ENCODE measurements at regions not wholly inside any gene's neighbourhood (a gene's known extent, or its start where the extent isn't known, plus 50 kb on each side); places are given as distances from the start of the nearest gene placed in this dataset.

DNA sequence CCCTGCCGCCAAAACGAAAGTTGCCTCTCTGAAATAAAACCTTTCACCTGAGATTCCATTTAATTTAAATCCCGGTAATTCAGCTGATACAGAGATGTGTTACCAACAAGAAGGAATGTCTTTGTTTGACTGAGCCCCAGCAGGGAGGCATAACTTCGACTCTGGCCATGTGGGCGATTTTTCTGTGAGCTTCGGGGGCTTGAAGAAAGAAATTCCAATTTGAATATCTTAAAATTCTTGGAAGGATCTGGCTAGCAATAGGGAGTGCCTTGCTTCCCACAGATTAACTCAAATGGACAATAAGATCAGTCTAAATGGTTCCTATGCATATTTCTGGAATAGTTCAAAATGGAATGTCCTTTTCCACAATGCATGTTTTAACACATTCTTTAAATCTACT is 252.5 kb upstream of the TMPO start:
- Mint-ChIP-seq H3K36me3 (no peaks in the 10 kb centered on the region), H3K27ac (no peak overlapping the region), H3K9me3 (peaks cover 0 to 1% of the 10 kb centered on the region in 2 donors), H3K4me3 (no peak overlapping the region), H3K27me3 (ENCODE audit: low read depth in 2 of 2) (peaks cover 0 to 3% of the 10 kb centered on the region in 2 donors), H3K4me1 (no peaks in the 10 kb centered on the region)
- H3K36me3 ChIP-seq (ENCODE audit: control insufficient read depth, insufficient read depth, low read length) = no peaks in the 10 kb centered on the region
- no peak overlapping the region for H3K4me3 ChIP-seq (ENCODE audit: low read length)
- TF ChIP-seq, protein P1, sequence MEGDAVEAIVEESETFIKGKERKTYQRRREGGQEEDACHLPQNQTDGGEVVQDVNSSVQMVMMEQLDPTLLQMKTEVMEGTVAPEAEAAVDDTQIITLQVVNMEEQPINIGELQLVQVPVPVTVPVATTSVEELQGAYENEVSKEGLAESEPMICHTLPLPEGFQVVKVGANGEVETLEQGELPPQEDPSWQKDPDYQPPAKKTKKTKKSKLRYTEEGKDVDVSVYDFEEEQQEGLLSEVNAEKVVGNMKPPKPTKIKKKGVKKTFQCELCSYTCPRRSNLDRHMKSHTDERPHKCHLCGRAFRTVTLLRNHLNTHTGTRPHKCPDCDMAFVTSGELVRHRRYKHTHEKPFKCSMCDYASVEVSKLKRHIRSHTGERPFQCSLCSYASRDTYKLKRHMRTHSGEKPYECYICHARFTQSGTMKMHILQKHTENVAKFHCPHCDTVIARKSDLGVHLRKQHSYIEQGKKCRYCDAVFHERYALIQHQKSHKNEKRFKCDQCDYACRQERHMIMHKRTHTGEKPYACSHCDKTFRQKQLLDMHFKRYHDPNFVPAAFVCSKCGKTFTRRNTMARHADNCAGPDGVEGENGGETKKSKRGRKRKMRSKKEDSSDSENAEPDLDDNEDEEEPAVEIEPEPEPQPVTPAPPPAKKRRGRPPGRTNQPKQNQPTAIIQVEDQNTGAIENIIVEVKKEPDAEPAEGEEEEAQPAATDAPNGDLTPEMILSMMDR (IDR thresholded peaks at IDR 0.05) = no peak
- DNase-seq = no peak
- no peaks in the 10 kb centered on the region for H3K4me1 ChIP-seq (ENCODE audit: control insufficient read depth, insufficient read depth, low read length)
- 75% methylated on average over 6 of the region's 6 CpGs for WGBS (ENCODE audit: insufficient coverage)
- intact Hi-C loops (cut with micrococcal nuclease) = no loop called here
- H3K27ac ChIP-seq (ENCODE audit: low read length) = no peak overlapping the region
- H3K27me3 ChIP-seq (ENCODE audit: control insufficient read depth, insufficient read depth, low read length) = no peaks in the 10 kb centered on the region
- H3K9me3 ChIP-seq (ENCODE audit: control insufficient read depth, insufficient read depth, low read length) = no peaks in the 10 kb centered on the region
- ATAC-seq = no peak

DNA sequence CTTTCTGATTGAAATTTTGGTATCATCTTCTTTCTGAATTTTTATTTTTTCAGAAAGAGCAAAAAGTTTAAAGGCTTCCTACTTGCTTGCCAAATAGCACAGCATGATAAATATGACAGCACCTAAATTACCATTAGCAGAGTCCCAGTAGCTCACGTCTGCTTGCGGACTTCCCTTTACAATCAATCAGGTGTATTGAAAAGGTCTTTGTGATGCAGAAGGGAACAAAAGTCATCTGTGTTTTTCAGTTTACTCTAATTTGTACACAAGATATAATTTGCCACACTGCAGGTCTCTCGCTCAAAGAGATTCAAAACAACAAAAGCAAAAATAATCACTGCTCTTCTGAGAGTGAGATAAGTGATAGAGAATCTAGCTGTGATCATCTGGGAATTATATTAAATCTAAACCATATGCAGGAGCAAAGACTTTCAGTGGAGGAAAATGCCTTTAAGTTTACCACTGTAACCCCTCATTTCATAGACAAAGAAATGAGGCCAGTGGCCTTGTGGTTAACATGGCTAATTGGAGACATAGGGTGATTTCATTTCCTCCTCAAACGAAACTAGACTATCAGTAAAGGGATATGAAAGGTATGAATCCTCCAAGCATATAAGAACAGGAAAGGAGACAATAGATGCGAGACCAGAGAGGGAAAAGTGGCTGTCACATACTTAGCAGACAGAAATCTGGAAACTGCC is 240.8 kb upstream of the TMPO start:
- H3K27me3 ChIP-seq (ENCODE audit: control insufficient read depth, insufficient read depth, low read length) = no peaks in the 10 kb centered on the region
- Mint-ChIP-seq H3K9me3 (no peaks in the 10 kb centered on the region), H3K27ac (no peak overlapping the region), H3K4me3 (no peak overlapping the region), H3K4me1 (no peaks in the 10 kb centered on the region), H3K27me3 (ENCODE audit: low read depth in 2 of 2) (peaks cover 0 to 8% of the 10 kb centered on the region in 2 donors), H3K36me3 (no peaks in the 10 kb centered on the region)
- no peak for DNase-seq
- intact Hi-C loops (cut with micrococcal nuclease) = no loop called here
- no peaks in the 10 kb centered on the region for H3K4me1 ChIP-seq (ENCODE audit: control insufficient read depth, insufficient read depth, low read length)
- WGBS (ENCODE audit: insufficient coverage) = 59% methylated on average over 3 of the region's 5 CpGs
- ATAC-seq = no peak
- TF ChIP-seq, protein P1 (IDR thresholded peaks at IDR 0.05) = no peak
- H3K27ac ChIP-seq (ENCODE audit: low read length) = no peak overlapping the region
- no peaks in the 10 kb centered on the region for H3K36me3 ChIP-seq (ENCODE audit: control insufficient read depth, insufficient read depth, low read length)
- H3K4me3 ChIP-seq (ENCODE audit: low read length) = no peak overlapping the region
- no peaks in the 10 kb centered on the region for H3K9me3 ChIP-seq (ENCODE audit: control insufficient read depth, insufficient read depth, low read length)

- TF ChIP-seq, protein P1 (IDR thresholded peaks at IDR 0.05) = no peak
- Mint-ChIP-seq H3K27ac (no peak overlapping the region), H3K9me3 (no peaks in the 10 kb centered on the region), H3K4me3 (no peak overlapping the region), H3K4me1 (no peaks in the 10 kb centered on the region), H3K27me3 (ENCODE audit: low read depth in 2 of 2) (peaks cover 0 to 5% of the 10 kb centered on the region in 2 donors), H3K36me3 (no peaks in the 10 kb centered on the region)
- no peak overlapping the region for H3K4me3 ChIP-seq (ENCODE audit: low read length)
- no peaks in the 10 kb centered on the region for H3K4me1 ChIP-seq (ENCODE audit: control insufficient read depth, insufficient read depth, low read length)
- WGBS (ENCODE audit: insufficient coverage) = 90% methylated on average over 4 of the region's 4 CpGs
- DNase-seq (no peak), ATAC-seq (no peak)
- H3K27me3 ChIP-seq (ENCODE audit: control insufficient read depth, insufficient read depth, low read length) = no peaks in the 10 kb centered on the region
- intact Hi-C loops (cut with micrococcal nuclease) = no loop called here
- H3K36me3 ChIP-seq (ENCODE audit: control insufficient read depth, insufficient read depth, low read length) = no peaks in the 10 kb centered on the region
- H3K9me3 ChIP-seq (ENCODE audit: control insufficient read depth, insufficient read depth, low read length) = no peaks in the 10 kb centered on the region
- no peak overlapping the region for H3K27ac ChIP-seq (ENCODE audit: low read length)
Observed at GRCh38 chr12:98275131-98275475, 240.3 kb upstream of the TMPO start.

GRCh38 chr12:98280152-98280551 is 235.2 kb upstream of the TMPO start:
- Histone ChIP-seq H3K27me3 (ENCODE audit: control insufficient read depth, insufficient read depth, low read length) (no peaks in the 10 kb centered on the region), H3K4me1 (ENCODE audit: control insufficient read depth, insufficient read depth, low read length) (no peaks in the 10 kb centered on the region), H3K36me3 (ENCODE audit: control insufficient read depth, insufficient read depth, low read length) (no peaks in the 10 kb centered on the region), H3K4me3 (ENCODE audit: low read length) (no peak overlapping the region), H3K9me3 (ENCODE audit: control insufficient read depth, insufficient read depth, low read length) (no peaks in the 10 kb centered on the region), H3K27ac (ENCODE audit: low read length) (no peak overlapping the region)
- no peak for DNase-seq
- H3K4me3 Mint-ChIP-seq = no peak overlapping the region
- no peak for ATAC-seq
- WGBS (ENCODE audit: insufficient coverage) = 83% methylated on average over 6 of the region's 6 CpGs
- intact Hi-C loops (cut with micrococcal nuclease) = no loop called here
- peaks cover 0 to 6% of the 10 kb centered on the region in 2 donors for H3K9me3 Mint-ChIP-seq
- H3K36me3 Mint-ChIP-seq = no peaks in the 10 kb centered on the region
- TF ChIP-seq, protein P1 (IDR thresholded peaks at IDR 0.05) = no peak
- peaks cover 4 to 8% of the 10 kb centered on the region in 2 donors for H3K27me3 Mint-ChIP-seq (ENCODE audit: low read depth in 2 of 2)
- H3K4me1 Mint-ChIP-seq = no peaks in the 10 kb centered on the region
- H3K27ac Mint-ChIP-seq = no peak overlapping the region
